ENCODE measurements at regions not wholly inside any gene's neighbourhood (a gene's known extent, or its start where the extent isn't known, plus 50 kb on each side); places are given as distances from the start of the nearest gene placed in this dataset.

DNA sequence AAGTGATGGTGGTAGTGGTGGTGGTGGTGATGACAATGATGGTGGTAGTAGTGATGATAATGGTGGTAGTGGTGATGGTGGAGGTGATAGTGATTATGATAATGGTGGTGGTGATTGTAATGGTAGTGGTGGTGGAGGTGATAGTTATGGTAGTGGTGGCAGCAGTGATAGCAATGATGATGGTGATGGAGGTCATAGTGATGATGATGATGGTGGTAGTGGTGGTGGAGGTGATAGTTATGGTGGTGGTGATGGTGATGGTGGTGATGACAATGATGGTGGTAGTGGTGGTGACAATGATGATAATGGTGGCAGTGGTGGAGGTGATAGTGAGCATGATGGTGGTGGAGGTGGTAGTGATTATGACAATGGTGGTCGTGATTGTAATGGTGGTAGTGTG is 191.7 kb upstream of the RNF32 start:
- DNase-seq = no peak
- no peak overlapping the region for H3K27ac Mint-ChIP-seq
- H3K36me3 Mint-ChIP-seq (ENCODE audit: low read depth) = no peaks in the 10 kb centered on the region
- H3K4me1 Mint-ChIP-seq (ENCODE audit: low read depth) = no peaks in the 10 kb centered on the region
- no peak overlapping the region for H3K4me3 Mint-ChIP-seq
- intact Hi-C loops (cut with micrococcal nuclease) = no loop called here
- CTCF ChIA-PET = no interaction called here
- H3K9me3 Mint-ChIP-seq = no peaks in the 10 kb centered on the region
- peaks cover under 1% of the 10 kb centered on the region for H3K27me3 Mint-ChIP-seq (ENCODE audit: low read depth)

DNA sequence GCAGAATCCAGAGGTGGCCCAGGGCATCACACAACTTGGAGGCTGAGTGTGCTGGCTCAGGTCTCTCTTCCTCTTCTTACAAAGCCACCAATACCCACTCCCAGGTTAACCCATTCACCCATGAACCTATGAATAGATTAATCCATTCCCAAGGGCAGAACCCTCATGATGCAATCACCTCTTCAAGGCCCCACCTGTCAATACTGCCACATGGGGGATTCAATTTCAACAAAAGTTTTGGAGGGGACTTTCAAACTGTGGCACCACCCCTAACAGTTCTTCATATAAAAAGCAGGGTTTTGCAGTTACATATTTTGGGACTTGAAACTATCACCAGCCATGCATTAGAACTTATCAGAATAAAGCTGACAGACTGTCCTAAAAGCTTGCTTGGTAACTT is 193.6 kb upstream of the RNF32 start:
- CTCF ChIA-PET = no interaction called here
- H3K27me3 Mint-ChIP-seq (ENCODE audit: low read depth) = no peaks in the 10 kb centered on the region
- no peak overlapping the region for H3K27ac Mint-ChIP-seq
- no peaks in the 10 kb centered on the region for H3K4me1 Mint-ChIP-seq (ENCODE audit: low read depth)
- intact Hi-C loops (cut with micrococcal nuclease) = no loop called here
- no peaks in the 10 kb centered on the region for H3K9me3 Mint-ChIP-seq
- no peak overlapping the region for H3K4me3 Mint-ChIP-seq
- H3K36me3 Mint-ChIP-seq (ENCODE audit: low read depth) = no peaks in the 10 kb centered on the region
- DNase-seq = no peak

DNA sequence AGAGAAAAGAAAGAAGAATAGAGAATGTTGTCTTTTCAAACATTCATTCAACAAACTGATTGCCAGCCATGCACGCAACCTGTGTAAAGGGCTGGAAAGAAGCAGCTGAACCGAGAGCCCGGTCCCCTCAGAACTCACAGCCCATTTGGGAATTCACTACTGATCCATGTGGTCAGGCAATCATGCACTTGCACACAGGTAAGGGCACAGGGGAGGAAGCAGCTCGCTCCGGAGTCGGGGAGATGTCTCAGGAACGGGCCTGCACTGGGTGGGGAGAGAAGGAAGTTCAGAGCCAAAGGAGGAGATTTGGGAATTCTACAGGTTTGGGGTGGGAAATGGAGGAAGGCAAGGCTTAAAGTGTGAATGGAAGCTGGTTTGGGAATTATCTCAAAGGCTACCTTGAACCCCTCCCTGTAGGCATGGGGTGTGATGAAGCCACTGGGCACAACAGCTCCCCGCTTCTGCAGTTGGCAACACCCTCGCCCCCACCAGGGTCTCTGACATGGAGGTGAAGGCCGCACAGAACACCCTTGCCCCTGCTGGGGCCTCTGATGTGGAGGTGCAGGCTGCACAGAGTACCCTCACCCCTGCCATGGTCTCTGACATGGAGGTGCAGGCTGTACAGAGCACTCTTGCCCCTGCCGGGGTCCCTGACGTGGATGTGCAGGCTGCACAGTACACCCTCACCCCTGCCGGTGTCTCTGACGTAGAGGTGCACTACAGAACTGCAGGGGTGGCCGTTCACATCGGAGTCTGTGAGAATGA is 194.4 kb upstream of the RNF32 start:
- H3K4me3 Mint-ChIP-seq = no peak overlapping the region
- no peaks in the 10 kb centered on the region for H3K9me3 Mint-ChIP-seq
- H3K4me1 Mint-ChIP-seq (ENCODE audit: low read depth) = no peaks in the 10 kb centered on the region
- intact Hi-C loops (cut with micrococcal nuclease) = no loop called here
- H3K36me3 Mint-ChIP-seq (ENCODE audit: low read depth) = no peaks in the 10 kb centered on the region
- CTCF ChIA-PET = no interaction called here
- H3K27ac Mint-ChIP-seq = no peak overlapping the region
- no peaks in the 10 kb centered on the region for H3K27me3 Mint-ChIP-seq (ENCODE audit: low read depth)
- DNase-seq = no peak

DNA sequence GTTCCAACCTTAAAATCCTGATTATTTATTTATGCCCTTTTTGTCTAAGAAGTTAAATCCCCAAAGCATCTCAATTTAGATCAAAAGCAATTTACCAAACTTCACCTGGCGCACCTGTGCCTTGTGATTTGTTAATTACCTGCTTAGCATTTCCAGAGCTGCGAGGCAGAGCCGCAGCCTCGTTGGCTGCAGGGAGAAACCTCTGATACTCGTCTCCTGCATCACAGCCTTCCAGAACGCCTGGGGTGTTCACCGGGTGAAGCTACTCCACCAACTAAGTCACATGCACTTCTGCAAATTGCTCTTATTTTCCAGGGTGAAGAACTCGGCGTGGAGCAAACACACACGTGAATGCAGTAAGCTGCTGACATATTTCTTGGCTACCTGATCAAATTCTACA is 198.1 kb upstream of the RNF32 start:
- no peak overlapping the region for H3K4me3 Mint-ChIP-seq
- intact Hi-C loops (cut with micrococcal nuclease) = no loop called here
- DNase-seq = no peak
- H3K27me3 Mint-ChIP-seq (ENCODE audit: low read depth) = no peaks in the 10 kb centered on the region
- CTCF ChIA-PET = interaction anchor here (0.9 kb wide), 1 partner anchor 12 kb away, joined by 4 read pairs; no protein-coding TSS in a partner anchor
- no peak overlapping the region for H3K27ac Mint-ChIP-seq
- H3K36me3 Mint-ChIP-seq (ENCODE audit: low read depth) = no peaks in the 10 kb centered on the region
- H3K9me3 Mint-ChIP-seq = no peaks in the 10 kb centered on the region
- H3K4me1 Mint-ChIP-seq (ENCODE audit: low read depth) = no peaks in the 10 kb centered on the region

DNA sequence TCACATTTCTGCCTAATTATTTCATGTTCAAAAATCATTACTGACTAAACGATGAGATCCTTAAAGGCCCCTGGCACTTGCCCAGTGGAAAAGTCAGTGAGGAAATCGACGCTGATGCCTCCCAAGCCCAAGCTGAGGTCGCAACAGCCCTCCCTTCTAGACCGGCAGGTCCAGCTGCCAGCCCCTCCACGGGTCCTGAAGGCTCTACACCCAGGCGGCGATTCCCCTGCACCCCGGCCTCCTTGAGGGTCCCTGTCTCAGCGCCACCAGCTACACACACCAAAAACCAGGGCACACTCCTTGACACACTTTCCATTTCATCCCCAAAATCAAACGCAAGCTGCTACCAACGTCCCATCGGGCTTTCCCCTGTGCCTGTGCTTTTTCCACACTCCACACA is 200.1 kb upstream of the RNF32 start:
- CTCF ChIA-PET = interaction anchor here (0.6 kb wide), 1 partner anchor 22 kb away, joined by 3 read pairs; no protein-coding TSS in a partner anchor
- H3K27me3 Mint-ChIP-seq (ENCODE audit: low read depth) = peaks cover under 1% of the 10 kb centered on the region
- no peaks in the 10 kb centered on the region for H3K4me1 Mint-ChIP-seq (ENCODE audit: low read depth)
- H3K9me3 Mint-ChIP-seq = no peaks in the 10 kb centered on the region
- no peak overlapping the region for H3K4me3 Mint-ChIP-seq
- intact Hi-C loops (cut with micrococcal nuclease) = no loop called here
- DNase-seq = no peak
- no peak overlapping the region for H3K27ac Mint-ChIP-seq
- no peaks in the 10 kb centered on the region for H3K36me3 Mint-ChIP-seq (ENCODE audit: low read depth)

DNA sequence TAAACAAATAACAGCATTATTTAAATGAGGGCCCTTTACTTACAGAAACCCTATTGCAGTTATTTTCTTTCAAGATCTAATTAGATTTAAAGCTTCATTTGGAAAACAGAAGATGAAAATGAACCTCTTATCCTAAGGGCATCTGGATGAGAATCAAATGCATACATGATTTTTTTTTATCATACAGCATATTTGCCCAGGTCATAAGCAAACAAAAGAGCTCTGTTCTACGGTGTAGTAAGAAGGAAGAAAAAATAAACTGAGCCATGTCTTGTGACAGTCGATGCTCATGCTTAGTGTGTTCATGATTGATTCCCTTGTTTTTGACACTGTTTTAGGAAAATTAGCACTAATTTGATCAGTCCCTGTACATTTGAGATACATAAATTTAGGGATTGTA is 202.6 kb upstream of the RNF32 start:
- Mint-ChIP-seq H3K36me3 (ENCODE audit: low read depth) (no peaks in the 10 kb centered on the region), H3K27me3 (ENCODE audit: low read depth) (peaks cover 3% of the 10 kb centered on the region), H3K4me3 (no peak overlapping the region), H3K4me1 (ENCODE audit: low read depth) (no peaks in the 10 kb centered on the region), H3K27ac (no peak overlapping the region), H3K9me3 (no peaks in the 10 kb centered on the region)
- intact Hi-C loops (cut with micrococcal nuclease) = no loop called here
- DNase-seq = no peak
- CTCF ChIA-PET = interaction anchor here (0.7 kb wide), 1 partner anchor 17 kb away, joined by 3 read pairs; no protein-coding TSS in a partner anchor

DNA sequence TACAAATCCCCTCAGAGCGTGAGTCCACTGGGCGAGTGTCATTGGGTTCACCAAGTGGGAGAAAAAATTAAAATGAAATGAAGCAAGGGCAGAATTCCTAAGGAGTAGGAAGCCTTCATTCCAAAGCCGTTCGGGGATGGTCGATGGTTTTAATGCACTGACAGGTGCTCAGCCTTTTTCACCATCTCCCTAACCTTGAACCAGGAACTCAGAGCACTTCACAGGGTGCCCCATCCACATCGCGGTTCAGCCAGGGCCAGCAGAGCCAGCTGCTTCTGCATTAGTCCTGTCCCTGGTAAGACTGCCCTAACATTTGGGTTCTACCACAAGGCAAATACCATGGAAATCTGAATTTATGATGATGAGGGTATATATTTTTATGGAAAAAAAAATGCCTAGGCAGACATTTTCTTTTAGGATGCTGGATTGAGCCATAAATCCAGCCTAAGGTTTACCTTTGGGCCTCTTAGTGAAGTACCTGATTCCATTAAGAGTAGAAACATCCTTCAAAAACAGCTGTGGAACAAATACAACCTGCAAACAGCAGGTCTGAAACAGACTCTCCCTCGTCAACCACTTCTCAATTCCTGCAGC is 203.5 kb upstream of the RNF32 start:
- H3K27me3 Mint-ChIP-seq (ENCODE audit: low read depth) = peaks cover 3% of the 10 kb centered on the region
- H3K4me1 Mint-ChIP-seq (ENCODE audit: low read depth) = no peaks in the 10 kb centered on the region
- H3K27ac Mint-ChIP-seq = no peak overlapping the region
- no peaks in the 10 kb centered on the region for H3K36me3 Mint-ChIP-seq (ENCODE audit: low read depth)
- no peak for DNase-seq
- H3K4me3 Mint-ChIP-seq = no peak overlapping the region
- no peaks in the 10 kb centered on the region for H3K9me3 Mint-ChIP-seq
- intact Hi-C loops (cut with micrococcal nuclease) = no loop called here
- CTCF ChIA-PET = interaction anchor here (0.7 kb wide), 1 partner anchor 368 kb away, joined by 4 read pairs; no protein-coding TSS in a partner anchor

DNA sequence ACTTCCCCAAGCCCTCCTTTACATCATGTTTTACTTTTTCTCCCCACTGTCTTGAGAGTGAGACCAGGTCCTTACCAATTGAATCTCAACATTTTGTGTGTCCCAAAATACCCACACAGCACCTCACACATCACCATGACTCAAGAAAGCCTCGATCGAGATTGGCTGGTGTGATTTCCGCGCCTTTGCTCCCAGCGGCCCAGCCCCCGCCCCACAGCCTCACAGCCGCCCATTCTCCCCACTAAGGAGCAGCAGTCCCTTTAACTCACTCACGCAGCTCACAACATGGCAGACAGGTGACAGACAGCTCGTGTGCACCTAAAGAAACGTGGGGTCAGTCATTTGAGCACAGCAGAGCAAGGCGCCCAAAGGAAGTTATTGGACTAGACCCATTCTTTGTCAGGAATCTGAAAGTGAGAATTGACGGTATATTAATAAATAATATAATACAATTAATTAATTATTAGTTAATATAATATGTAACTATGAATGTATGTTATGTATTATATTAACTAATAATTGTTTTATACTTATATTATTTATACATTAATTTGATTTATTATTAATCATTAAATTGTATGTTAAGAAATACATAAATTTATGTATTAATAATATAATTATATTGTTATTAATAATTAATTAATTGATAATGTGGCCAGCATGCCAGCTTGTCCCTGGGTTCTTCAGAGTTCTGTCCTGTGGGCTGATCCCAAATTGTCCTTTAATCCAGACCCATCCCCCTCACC is 204.9 kb upstream of the RNF32 start:
- CTCF ChIA-PET = no interaction called here
- no peak for DNase-seq
- intact Hi-C loops (cut with micrococcal nuclease) = no loop called here
- Mint-ChIP-seq H3K27me3 (ENCODE audit: low read depth) (peaks cover 3% of the 10 kb centered on the region), H3K36me3 (ENCODE audit: low read depth) (no peaks in the 10 kb centered on the region), H3K4me1 (ENCODE audit: low read depth) (no peaks in the 10 kb centered on the region), H3K9me3 (no peaks in the 10 kb centered on the region), H3K27ac (no peak overlapping the region), H3K4me3 (no peak overlapping the region)

DNA sequence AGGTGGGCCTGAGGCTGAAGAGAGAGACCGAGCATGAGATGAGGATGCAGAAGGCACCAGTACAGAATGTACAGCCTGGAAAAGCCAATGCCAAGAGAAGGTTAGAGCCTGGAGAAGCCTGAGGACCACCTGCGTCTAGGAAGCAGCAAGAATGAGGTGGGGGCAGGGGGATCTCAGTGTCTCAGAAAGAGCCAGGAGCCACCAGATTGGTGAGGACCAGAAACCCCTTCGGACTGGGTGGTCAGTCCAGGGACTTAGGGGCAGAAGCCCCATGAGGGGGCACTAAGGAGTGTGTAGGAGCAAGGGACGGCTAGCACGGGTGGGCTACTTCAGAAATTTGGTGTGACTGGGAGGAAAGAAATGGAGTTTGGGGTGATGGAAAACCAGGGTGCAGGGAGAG is 205.9 kb upstream of the RNF32 start:
- no peak for DNase-seq
- intact Hi-C loops (cut with micrococcal nuclease) = no loop called here
- no peaks in the 10 kb centered on the region for H3K4me1 Mint-ChIP-seq (ENCODE audit: low read depth)
- peaks cover 3% of the 10 kb centered on the region for H3K27me3 Mint-ChIP-seq (ENCODE audit: low read depth)
- no peaks in the 10 kb centered on the region for H3K36me3 Mint-ChIP-seq (ENCODE audit: low read depth)
- H3K9me3 Mint-ChIP-seq = no peaks in the 10 kb centered on the region
- CTCF ChIA-PET = no interaction called here
- no peak overlapping the region for H3K27ac Mint-ChIP-seq
- H3K4me3 Mint-ChIP-seq = no peak overlapping the region

DNA sequence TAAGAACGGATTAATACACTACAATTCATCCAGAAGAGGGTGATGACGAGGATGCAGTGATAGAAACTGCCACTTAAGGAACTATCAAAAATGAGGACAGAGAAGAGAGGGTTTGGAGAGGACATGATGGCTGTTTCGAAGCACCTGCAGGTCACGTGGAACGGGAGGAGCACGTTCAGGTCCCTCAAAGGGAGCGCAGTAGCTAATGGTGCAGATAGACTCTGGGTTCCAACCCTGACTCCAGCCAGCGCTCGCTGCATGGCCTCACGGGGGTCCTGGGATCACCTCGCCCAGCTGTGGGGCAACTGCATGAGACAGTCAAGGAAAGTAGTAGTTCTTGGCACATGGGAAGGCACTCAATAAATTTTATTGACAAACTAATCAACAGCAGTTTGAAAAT is 208.6 kb upstream of the RNF32 start:
- Mint-ChIP-seq H3K27ac (no peak overlapping the region), H3K36me3 (ENCODE audit: low read depth) (no peaks in the 10 kb centered on the region), H3K9me3 (no peaks in the 10 kb centered on the region), H3K27me3 (ENCODE audit: low read depth) (peaks cover 3% of the 10 kb centered on the region), H3K4me1 (ENCODE audit: low read depth) (no peaks in the 10 kb centered on the region), H3K4me3 (no peak overlapping the region)
- CTCF ChIA-PET = no interaction called here
- intact Hi-C loops (cut with micrococcal nuclease) = no loop called here
- DNase-seq = no peak

DNA sequence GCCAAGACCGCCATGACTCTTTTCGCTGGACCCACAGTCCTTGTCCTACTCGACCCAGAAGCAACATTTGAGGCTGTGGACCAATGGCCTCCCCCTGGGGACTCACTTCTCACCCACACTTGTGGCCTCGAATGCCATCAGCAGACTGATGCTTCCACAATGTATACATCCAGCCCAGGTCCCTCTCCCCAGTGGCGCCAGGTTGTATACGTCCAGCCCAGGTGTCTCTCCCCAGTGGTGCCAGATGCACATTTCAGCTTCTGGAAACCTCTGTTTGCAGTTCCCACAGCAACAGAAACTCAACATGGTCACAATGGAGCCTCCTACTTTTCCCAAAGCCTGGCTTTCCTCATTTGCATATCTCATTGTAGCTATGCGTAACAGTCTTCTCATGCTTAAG is 210.5 kb upstream of the RNF32 start:
- Mint-ChIP-seq H3K4me1 (ENCODE audit: low read depth) (no peaks in the 10 kb centered on the region), H3K9me3 (no peaks in the 10 kb centered on the region), H3K27me3 (ENCODE audit: low read depth) (peaks cover 2% of the 10 kb centered on the region), H3K36me3 (ENCODE audit: low read depth) (no peaks in the 10 kb centered on the region), H3K27ac (no peak overlapping the region), H3K4me3 (no peak overlapping the region)
- intact Hi-C loops (cut with micrococcal nuclease) = no loop called here
- CTCF ChIA-PET = no interaction called here
- no peak for DNase-seq

DNA sequence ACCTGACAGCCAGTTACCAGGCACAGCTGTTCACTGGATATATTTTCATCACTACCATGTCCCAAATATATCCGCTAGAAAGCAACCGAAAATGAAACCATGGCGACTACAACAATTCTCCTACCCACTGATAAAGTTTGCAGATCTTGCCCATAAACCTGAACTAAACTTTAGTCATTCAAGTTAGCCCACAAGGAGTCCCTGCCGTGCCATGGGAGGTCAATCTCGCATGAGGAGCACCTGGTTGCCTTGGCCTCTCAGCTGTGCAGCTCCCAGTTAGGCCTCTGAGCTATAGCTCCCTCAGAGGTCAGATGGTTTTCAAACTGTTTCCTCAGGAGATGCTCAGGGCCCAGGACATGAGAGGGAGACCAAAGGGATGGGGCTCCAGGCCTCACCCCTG is 211.1 kb upstream of the RNF32 start:
- intact Hi-C loops (cut with micrococcal nuclease) = no loop called here
- no peak overlapping the region for H3K4me3 Mint-ChIP-seq
- H3K9me3 Mint-ChIP-seq = no peaks in the 10 kb centered on the region
- peaks cover 7% of the 10 kb centered on the region for H3K27me3 Mint-ChIP-seq (ENCODE audit: low read depth)
- CTCF ChIA-PET = no interaction called here
- no peaks in the 10 kb centered on the region for H3K36me3 Mint-ChIP-seq (ENCODE audit: low read depth)
- no peak overlapping the region for H3K27ac Mint-ChIP-seq
- no peak for DNase-seq
- H3K4me1 Mint-ChIP-seq (ENCODE audit: low read depth) = no peaks in the 10 kb centered on the region

DNA sequence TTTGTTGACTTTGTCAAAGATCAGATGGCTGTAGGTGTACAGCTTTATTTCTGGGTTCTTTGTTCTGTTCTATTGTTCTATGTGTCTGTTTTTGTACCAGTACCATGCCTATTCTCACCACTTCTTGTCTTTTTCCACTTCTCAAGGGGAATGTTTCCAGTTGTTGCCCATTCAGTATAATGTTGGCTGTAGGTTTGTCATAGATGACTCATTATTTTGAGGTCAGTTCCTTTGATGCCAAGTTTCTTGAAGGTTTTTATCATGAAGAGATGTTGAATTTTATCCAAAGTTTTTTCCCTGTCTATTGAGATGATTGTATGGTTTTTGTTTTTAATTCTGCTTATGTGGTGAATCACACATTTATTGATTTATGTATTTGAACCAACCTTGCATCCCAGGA is 216.7 kb upstream of the RNF32 start:
- no peak overlapping the region for H3K27ac Mint-ChIP-seq
- no peak for DNase-seq
- H3K4me1 Mint-ChIP-seq (ENCODE audit: low read depth) = no peaks in the 10 kb centered on the region
- no peaks in the 10 kb centered on the region for H3K36me3 Mint-ChIP-seq (ENCODE audit: low read depth)
- H3K9me3 Mint-ChIP-seq = no peaks in the 10 kb centered on the region
- H3K4me3 Mint-ChIP-seq = no peak overlapping the region
- intact Hi-C loops (cut with micrococcal nuclease) = no loop called here
- peaks cover 16% of the 10 kb centered on the region for H3K27me3 Mint-ChIP-seq (ENCODE audit: low read depth)
- CTCF ChIA-PET = no interaction called here

Measured in activated naive CD4-positive, alpha-beta T cell treated with anti-CD3 and anti-CD28 coated beads for 36 hours (primary cell).